IMR-90 (cell line): ENCODE measurements at regions not wholly inside any gene's neighbourhood (a gene's known extent, or its start where the extent isn't known, plus 50 kb on each side); places are given as distances from the start of the nearest gene placed in this dataset.

ENCODE experiments used
- BHLHE40 ChIP-seq: fragments of 150-350 bp; IDR thresholded peaks from 2 replicates; pipeline ENCODE4 v1.6.1; 2016; ENCODE audit warnings: mild to moderate bottlenecking, low read depth, low read length
- CTCF ChIP-seq: conservative IDR thresholded peaks from 2 replicates; pipeline ENCODE4 v1.5.1; 2012; ENCODE audit warnings: mild to moderate bottlenecking, low read depth, low read length, improper control_type of control experiment
- FOS ChIP-seq: fragments of 150-350 bp; IDR thresholded peaks from 2 replicates; pipeline ENCODE4 v1.6.1; 2016; ENCODE audit warnings: low read depth, low read length
- MAZ ChIP-seq: IDR thresholded peaks from 2 replicates; pipeline ENCODE4 v1.6.1; 2012; ENCODE audit warnings: low read depth, mild to moderate bottlenecking, low read length, improper control_type of control experiment, moderate library complexity, borderline replicate concordance
- MXI1 ChIP-seq: IDR thresholded peaks from 2 replicates; pipeline ENCODE4 v1.6.1; 2012; ENCODE audit warnings: low read depth, mild to moderate bottlenecking, low read length, moderate library complexity, borderline replicate concordance
- NFE2L2 ChIP-seq: fragments of 150-350 bp; IDR thresholded peaks from 2 replicates; pipeline ENCODE4 v1.6.1; 2016; ENCODE audit warnings: low read depth, mild to moderate bottlenecking, low read length
- POLR2A ChIP-seq: IDR thresholded peaks from 2 replicates; pipeline ENCODE4 v1.6.1; 2012; ENCODE audit warnings: mild to moderate bottlenecking, low read depth, low read length
- RAD21 ChIP-seq: IDR thresholded peaks from 2 replicates; pipeline ENCODE4 v1.6.1; 2012; ENCODE audit warnings: low read length, improper control_type of control experiment
- RCOR1 ChIP-seq: IDR thresholded peaks from 2 replicates; pipeline ENCODE4 v1.6.1; 2012; ENCODE audit warnings: mild to moderate bottlenecking, low read length, improper control_type of control experiment; ENCODE audit not compliant: insufficient replicate concordance
- RFX5 ChIP-seq: IDR thresholded peaks from 2 replicates; pipeline ENCODE4 v1.8.0; 2012; ENCODE audit warnings: low read depth, mild to moderate bottlenecking, low read length, moderate library complexity
- SMC3 ChIP-seq: fragments of 150-350 bp; IDR thresholded peaks from 2 replicates; pipeline ENCODE4 v1.6.1; 2016; ENCODE audit warnings: low read depth, mild to moderate bottlenecking, antibody characterized with exemption, low read length, moderate library complexity
- USF2 ChIP-seq: fragments of 150-350 bp; IDR thresholded peaks from 2 replicates; pipeline ENCODE4 v1.6.1; 2017; ENCODE audit warnings: mild to moderate bottlenecking, antibody characterized with exemption, low read length, low read depth

- no peak for TF ChIP-seq RAD21
- TF ChIP-seq CTCF = no peak
- TF ChIP-seq FOS = no peak
- no peak for TF ChIP-seq MAZ
- no peak for TF ChIP-seq NFE2L2
- no peak for TF ChIP-seq POLR2A
- no peak for TF ChIP-seq RFX5
- TF ChIP-seq SMC3 = no peak
- TF ChIP-seq RCOR1 = no peak
- no peak for TF ChIP-seq BHLHE40
- no peak for TF ChIP-seq MXI1
- TF ChIP-seq USF2 = no peak
These were observed 59.4 kb downstream of the FOXL1 start for GRCh38 chr16:86637744-86638143.
